GM21390 (cell line): ENCODE measurements at regions not wholly inside any gene's neighbourhood (a gene's known extent, or its start where the extent isn't known, plus 50 kb on each side); places are given as distances from the start of the nearest gene placed in this dataset.

Experiments
- ATAC-seq: cut with Tn5 transposase; IDR thresholded peaks from one replicate; pipeline ENCODE4 v1.9.1; 2021; ENCODE audit not compliant: unreplicated experiment

DNA sequence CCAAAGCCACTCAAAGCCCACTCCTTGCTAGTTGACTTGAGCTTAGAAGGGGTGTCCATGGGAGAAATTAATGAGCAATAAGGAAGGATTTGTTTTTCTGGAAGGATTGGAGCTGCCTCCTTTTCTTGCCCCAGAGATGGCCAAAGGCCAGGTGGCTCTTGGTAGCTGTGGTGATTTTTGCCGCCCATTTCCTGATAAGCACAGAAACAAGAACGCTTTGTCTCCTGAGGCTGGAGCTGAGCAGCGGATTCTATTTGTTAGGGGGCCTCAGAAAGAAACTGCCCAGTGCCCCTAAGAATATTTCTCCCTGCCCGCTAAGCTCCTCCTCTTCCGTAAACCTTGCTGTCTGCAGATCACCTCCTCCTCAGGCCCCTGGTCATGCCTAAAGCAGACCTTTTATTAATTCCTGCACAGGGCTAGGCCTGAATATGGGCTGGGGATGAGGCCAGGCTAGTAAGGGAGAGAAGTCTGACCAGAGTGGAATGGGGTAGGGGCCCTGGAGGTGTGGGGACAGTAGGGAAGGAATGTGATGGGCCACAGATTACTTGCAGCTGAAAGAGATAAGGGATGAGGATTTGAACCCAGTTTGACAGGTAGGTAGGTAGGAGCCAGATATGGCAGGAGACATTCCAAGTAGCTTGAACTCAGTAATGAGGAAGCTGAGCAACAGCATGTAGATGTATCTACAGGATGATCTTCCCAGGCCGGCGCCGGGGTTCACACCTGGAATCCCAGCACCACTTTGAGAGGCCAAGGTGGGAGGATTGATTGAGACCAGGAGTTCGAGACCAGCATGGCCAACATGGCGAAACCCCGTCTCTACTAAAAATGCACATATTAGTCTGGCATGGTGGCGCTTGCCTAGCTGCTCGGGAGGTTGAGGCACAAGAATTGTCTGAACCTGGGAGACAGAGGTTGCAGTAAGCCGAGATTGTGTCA, 71.2 kb upstream of the NAA20 start:
- ATAC-seq, result no peak

DNA sequence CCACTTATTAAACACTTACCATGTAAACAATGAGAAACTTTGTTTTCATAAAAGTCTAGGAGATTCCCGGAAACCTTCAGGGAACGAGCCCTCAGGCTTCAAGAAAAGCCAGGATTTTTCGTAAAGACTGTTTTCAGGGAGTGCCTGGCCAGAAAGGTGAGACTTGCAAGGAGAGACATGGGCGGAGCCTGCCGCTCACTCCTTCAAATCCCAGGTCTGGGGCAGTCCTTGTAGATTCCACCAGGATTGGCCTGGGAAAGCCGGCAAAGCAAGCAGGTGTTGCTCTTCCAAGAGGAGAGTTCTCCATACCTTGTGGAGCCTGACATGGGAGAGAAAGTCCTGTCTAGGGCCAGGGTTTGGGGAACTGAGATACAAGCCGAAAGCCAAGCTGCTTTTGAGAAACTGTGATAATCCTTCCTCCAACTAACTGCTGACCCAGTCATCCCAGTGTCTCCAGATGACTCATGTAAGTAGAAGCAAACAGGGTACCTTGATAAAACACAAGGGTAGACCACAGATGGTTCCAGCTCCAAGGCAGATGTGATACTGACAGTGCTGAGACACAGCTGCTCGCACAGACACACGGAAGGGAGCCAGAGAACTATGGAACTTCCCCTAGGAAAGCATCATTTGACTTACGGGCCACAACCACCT, 69.4 kb upstream of the NAA20 start:
- peak; percentile 43 for ATAC-seq

DNA sequence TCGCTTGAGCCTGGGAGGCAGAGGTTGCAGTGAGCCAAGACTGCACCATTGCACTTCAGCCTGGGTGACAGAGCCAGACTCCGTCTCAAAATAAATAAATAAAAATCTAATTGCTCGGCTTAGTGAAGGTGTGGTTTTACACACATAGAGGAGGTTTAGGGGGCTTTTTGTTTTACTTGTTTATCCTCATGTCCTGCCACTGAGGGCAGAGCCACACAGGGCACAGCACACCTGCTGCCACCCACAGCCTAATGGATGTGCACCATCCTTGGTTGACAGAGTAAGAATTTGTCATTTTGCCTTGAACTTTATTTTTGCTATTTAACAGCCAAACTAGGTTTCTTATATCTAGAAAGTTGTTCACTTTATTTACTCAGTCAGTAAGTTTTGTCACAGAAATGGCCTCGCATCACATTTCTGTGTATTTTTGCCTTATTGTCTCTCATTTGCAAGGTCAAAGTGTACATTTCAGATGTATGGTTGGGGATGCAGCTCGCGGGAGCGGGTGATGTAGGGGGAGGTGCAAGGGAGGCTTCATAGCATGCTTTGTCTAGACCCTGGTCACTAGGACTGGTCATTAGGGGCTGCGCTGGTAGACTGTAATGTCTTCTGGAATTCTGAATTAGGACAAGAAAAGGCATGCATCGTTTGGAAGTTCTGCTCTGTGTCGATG, 67.8 kb upstream of the NAA20 start:
- no peak for ATAC-seq

DNA sequence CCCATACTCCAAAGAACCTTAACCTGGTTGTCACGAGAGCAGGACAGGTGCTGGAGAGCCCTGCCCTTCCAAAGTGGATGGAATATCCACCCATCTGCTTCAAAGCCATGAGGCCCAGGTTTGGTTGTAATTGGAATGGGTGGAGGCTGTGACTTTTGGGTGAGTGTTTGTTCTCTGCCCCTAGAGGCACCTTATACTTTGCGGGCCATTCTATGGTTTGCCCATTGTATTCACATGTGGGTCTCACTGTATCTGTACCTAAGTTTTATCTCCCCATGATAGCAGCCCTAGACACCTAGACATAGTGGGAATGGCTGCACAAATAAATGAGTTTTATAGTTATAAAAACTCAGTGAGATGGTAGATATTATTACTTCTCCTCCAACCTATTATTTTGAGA, 67.1 kb upstream of the NAA20 start:
- ATAC-seq, result no peak

DNA sequence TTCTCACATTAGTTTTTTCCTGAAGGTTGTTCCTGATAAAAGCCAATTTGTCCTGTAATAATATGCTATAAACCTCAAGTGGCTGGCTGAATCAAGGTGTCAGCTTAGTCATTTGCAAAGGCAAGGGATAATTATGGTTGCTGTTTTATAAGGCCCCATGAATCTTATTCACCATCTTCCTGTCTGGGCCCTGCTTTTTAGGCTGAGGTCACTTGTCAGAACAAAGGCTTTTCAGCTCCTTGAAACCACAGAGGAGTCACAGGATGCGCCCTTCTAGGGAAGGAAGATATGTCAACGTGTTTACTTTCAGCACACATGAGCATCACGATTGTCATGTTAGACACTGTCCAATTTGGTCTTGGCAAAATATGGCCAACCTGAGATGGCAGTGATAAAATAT, 64.8 kb upstream of the NAA20 start:
- no peak for ATAC-seq

DNA sequence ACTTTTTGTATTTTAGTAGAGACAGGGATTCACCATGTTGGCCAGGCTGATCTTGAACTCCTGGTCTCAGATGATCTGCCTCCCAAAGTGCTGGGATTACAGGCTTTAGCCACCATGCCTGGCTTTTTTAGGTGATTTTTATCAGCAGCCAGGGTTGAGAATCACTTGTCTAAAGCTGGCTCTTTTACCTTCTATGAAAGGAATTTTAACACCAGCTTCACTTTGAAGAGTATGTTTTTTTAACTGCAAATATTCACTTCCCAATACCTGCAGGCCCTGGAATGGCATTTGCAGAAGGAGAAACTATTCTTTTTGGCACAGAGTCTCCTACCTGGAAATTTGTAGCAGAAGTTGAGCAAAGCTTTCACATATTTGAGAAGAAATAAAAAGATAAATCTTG, 63.6 kb upstream of the NAA20 start:
- ATAC-seq, result no peak

DNA sequence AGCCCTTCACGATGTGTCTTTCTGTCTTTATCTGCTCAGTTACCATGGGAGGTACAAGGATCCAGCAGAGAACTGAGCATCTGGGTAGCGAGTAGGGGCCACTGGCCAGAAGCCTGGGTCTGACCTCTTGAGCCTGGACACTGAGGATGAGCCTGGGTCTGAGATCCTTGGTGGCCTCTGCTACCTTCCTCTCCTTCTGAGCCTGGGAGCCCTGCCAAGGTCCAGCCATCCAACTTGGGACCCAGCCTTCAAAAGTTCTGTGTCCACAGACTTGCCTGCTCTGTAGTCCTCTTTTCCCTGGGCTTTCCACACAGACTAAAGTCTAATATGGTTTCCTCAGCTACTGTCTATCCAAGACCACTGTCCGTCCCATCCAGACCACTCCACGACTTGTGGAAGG, 60.2 kb upstream of the NAA20 start:
- no peak for ATAC-seq

DNA sequence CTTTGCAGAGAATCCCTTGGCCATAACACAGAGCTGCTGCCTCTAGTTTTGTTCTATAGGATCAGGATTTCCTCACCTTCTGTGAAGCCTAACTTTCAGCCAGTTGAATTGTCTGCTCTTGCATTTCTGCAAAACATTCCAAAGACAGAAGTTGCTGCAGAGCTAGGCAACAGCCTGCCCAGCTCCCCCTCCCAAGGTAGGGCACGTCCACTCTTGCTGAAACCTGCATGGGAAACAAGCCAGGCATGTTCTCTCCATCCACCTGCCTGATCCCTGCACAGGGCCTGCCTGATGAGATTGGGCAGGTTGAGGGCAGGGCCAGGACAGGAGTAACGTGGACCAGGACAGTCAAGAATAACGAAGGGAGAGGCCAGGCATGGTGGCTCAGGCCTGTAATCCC, 58.9 kb upstream of the NAA20 start:
- ATAC-seq, result no peak

DNA sequence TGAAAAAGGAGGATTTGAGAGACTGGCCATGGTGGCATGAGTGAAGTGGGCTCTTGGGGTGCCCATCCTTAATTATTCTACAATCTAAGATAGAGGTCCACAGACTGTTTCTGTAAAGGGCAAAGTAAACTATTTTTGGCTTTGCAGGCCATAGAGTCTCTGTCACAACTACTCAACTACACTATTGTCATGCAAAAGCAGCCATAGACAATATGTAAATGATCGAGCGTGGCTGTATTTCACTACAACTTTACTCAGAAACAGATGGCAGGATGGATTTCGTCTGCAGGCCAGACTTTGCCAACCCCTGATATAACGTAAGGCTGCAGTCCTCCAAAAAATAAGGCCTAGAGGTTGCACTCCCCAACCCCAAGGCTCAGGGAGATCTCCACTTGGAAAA, 58.2 kb upstream of the NAA20 start:
- ATAC-seq, result no peak

DNA sequence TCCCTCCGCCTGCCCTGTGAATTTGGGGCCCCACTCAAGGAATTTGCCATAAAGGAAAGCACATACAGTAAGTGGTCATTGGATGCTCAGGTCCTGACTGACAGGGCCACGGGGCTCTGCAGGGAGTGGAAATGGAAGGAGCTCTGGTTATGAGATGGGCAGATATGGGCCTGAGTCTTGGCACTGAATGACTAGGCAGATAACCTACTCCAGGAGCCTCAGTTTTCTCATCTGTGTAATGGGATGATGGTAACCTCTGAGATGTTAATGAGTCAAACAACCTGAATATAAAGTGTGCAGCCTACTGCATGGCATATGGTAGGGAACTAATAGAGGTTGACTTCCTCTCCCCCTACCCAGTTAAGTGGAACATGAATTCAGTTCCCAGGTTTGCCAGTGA, 56.4 kb upstream of the NAA20 start:
- ATAC-seq, result no peak

DNA sequence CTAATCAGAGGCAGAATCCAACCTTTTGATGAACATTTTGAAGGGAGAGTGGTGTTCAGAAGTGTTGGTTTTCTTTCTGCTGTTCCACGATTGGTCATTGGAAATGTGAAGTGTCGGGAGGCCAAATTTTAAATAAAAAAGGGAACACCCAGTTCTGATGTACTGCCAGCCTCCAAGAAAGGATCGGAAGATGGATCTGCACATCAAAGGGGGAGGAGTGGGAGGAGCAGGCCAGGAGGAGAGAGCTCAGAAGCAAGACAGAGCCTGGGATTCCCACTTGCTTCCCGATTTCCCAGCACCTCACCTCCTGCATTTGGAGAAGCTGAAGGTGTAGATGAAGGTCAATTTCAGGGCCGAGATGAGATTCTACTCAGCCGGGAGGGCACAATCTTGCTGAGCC, 55.9 kb upstream of the NAA20 start:
- no peak for ATAC-seq

DNA sequence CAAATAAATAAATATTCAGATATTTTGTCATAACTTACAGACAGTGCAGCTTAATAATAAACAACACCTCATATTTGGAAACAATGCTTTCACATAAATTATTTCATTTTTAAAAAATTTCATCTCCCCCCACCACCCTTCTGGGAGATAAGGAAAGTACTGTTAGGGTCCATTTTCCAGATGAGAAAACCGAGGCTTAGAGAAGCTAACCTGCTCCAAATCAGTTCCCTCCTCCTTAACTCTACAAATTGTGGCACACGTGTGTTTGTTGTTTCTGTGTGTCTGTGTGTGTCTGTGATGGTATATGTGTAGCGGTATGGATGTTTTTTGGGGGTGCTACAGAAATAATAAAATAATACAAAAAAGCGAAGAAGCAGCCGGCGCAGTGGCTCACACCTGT, 54.2 kb upstream of the NAA20 start:
- ATAC-seq, result no peak

DNA sequence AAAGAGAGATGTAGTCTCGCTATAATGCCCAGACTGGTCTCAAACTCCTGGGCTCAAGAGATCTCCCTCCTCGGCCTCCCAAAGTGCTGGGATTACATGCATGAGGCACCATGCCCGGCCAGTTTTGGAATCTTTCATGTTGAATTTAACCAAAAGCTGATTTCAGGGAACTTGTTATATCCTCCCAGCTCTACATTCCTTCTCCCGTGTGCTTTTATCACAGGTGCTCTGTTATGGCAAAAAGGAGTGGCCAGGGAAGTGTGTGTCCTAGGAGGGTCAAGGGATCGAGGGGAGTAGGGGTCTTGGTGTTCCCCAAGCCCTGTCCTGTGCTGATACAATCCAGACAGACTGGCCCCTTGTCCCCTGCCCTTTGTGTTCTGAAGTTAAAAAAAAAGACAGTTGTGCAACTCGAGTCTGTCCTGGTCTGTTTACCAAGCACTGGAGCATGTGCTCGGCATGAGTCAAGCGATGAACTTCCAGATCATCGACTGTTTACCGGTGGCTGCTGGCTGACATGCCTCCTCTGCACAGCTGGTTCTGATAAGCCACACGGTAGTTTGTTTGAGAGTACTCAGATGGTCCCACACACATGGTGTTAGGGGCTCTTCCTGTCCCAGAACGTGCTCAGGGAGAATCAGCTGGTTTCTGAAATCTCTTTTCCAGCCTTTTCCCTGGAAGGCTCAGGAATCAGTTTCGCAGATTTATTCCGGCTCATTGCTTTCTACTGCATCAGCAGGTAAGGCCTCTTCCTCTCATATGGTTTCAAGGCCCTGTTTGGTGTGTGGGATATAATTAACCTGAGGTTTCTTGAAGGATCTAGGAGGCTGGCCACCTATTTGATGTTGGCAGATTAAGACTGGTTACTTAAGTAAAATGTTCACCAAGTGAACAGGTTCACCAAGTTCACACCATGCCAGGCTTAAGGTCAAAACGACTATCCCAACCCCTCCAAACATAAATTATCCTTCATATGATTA, 52.6 kb upstream of the NAA20 start:
- ATAC-seq, result no peak

DNA sequence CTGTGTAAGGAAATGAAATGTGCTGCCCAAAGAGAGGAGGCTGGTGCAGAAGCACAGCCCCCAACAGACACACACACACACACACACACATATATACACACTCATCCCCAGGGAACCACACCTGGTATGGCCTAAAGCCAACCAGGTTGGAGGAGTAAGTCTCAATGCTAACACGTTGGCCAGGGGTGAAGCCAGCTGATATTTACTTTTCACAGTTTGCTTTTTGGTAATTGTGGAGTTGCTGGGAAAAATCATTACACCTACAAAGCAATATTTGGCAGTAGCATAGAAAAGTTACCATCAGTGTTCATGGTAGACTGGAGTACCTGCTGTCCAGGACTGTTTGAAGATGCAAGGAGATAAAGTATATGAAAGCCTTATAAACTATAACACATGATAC, 50.3 kb upstream of the NAA20 start:
- no peak for ATAC-seq
